Testis (tissue), 2 donors: ENCODE measurements at regions not wholly inside any gene's neighbourhood (a gene's known extent, or its start where the extent isn't known, plus 50 kb on each side); places are given as distances from the start of the nearest gene placed in this dataset.

ENCODE experiments used
- DNase-seq: peaks from one replicate; pipeline ENCODE4 v3.0.0-alpha.2; 2019
- H3K27ac ChIP-seq, 2 donors: fragments of 200-600 bp; sonication (generic); one replicate each; pipeline ENCODE4 v1.5.1; 2019
- H3K27me3 ChIP-seq: fragments of 200-600 bp; sonication (generic); one replicate; pipeline ENCODE4 v1.5.1; 2019
- H3K36me3 ChIP-seq: fragments of 200-600 bp; sonication (generic); one replicate; pipeline ENCODE4 v1.5.1; 2017; ENCODE audit warnings: low read depth; ENCODE audit errors: missing control alignments
- H3K4me1 ChIP-seq: fragments of 200-600 bp; sonication (generic); one replicate; pipeline ENCODE4 v1.5.1; 2019
- H3K4me3 ChIP-seq, 2 donors: fragments of 200-600 bp; sonication (generic); one replicate each; pipeline ENCODE4 v1.5.1; 2017 to 2019
- H3K9me3 ChIP-seq: fragments of 200-600 bp; sonication (generic); one replicate; pipeline ENCODE4 v1.5.1; 2017
- CTCF ChIP-seq, 3 experiments: fragments of 450-650 bp in 2 of 3; fragments of 200-600 bp in 1 of 3; sonication (generic) in 1 of 3; IDR thresholded peaks; one replicate each; pipeline ENCODE4 v1.5.1; 2016 to 2019; ENCODE audit warnings: antibody characterized with exemption in 3 of 3, mild to moderate bottlenecking in 2 of 3, moderate library complexity in 1 of 3
- POLR2A ChIP-seq: fragments of 450-650 bp; IDR thresholded peaks from one replicate; pipeline ENCODE4 v1.6.1; 2017; ENCODE audit warnings: antibody characterized with exemption, mild to moderate bottlenecking, moderate library complexity
- whole genome bisulfite sequencing, 2 donors: methylation state at CpG; one replicate each; pipeline ENCODE4 v1.1.5; 2018; 5-methylcytosine and 5-hydroxymethylcytosine counted together
- intact Hi-C: fragments of 100-400 bp; cut with DNase I; formaldehyde crosslinking; loops from one replicate; pipeline ENCODE4 v1.15.1; 2023; ENCODE audit warnings: low total_unique reads

DNA sequence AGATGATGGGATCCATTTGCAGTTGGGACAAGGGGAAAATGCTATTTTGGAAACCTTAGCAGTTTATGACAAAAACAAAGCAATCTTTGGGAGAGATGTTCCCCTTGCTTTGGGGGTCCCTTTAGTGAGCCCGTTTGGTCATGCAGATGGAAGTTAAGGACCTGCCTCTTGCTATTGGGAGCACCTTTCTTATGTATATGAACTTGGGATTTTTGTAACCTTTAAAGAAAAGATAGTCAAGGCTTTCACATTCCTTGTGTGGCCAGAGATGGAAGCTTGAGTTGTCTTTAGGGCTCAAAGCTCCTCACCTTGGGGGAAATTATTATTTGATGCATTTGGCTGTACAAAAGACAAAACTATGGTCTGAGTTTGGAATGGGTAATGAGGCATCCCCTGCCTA lies 179.0 kb upstream of the PLPP4 start:
- Histone ChIP-seq H3K9me3 (no peaks in the 10 kb centered on the region), H3K36me3 (no peaks in the 10 kb centered on the region), H3K4me1 (no peaks in the 10 kb centered on the region), H3K27ac (no peak overlapping the region), H3K4me3 (no peak overlapping the region), H3K27me3 (no peaks in the 10 kb centered on the region)
- WGBS, 2 donors, result 50 to 56% methylated on average over 1 of the region's 1 CpG
- intact Hi-C loops, result no loop called here
- TF ChIP-seq POLR2A (no peak), CTCF (IDR thresholded peaks at IDR 0.05) (no peak)
- DNase-seq, result no peak

GRCh38 chr10:120279196-120279595 lies 177.8 kb upstream of the PLPP4 start:
- 96 to 100% methylated on average over 1 of the region's 1 CpG for WGBS, 2 donors
- no peaks in the 10 kb centered on the region for H3K36me3 ChIP-seq
- no peaks in the 10 kb centered on the region for H3K4me1 ChIP-seq
- intact Hi-C loops, result no loop called here
- H3K9me3 ChIP-seq, result no peaks in the 10 kb centered on the region
- TF ChIP-seq CTCF (IDR thresholded peaks at IDR 0.05) (no peak), POLR2A (no peak)
- no peaks in the 10 kb centered on the region for H3K27me3 ChIP-seq
- no peak overlapping the region for H3K27ac ChIP-seq
- DNase-seq, result no peak
- H3K4me3 ChIP-seq, result no peak overlapping the region

DNA sequence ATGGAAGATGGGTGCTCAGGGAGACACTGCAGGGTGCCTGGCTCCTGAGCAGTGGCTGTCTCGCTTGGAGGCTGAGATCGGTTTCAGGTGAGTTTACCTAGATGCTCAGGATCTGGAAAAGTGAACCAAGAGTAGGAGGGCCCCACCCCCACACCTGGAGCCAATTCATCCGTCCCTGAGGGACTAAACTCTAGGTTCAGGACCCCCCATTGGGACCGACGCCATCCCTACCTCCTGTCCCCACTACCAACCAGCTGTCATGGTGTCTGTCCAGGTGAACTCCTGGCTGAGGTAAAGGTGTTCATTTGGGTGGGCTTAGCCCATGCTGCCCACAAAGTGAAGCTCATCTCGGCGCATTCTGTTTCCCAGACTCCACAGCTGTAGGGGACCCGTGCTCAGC lies 174.6 kb upstream of the PLPP4 start:
- intact Hi-C loops, result no loop called here
- Histone ChIP-seq H3K4me3 (no peak overlapping the region), H3K4me1 (no peaks in the 10 kb centered on the region), H3K36me3 (no peaks in the 10 kb centered on the region), H3K27ac (no peak overlapping the region), H3K9me3 (no peaks in the 10 kb centered on the region), H3K27me3 (no peaks in the 10 kb centered on the region)
- TF ChIP-seq CTCF (IDR thresholded peaks at IDR 0.05) (no peak), POLR2A (no peak)
- WGBS, 2 donors, result 85 to 89% methylated on average over 8 of the region's 8 CpGs
- DNase-seq, result no peak

DNA sequence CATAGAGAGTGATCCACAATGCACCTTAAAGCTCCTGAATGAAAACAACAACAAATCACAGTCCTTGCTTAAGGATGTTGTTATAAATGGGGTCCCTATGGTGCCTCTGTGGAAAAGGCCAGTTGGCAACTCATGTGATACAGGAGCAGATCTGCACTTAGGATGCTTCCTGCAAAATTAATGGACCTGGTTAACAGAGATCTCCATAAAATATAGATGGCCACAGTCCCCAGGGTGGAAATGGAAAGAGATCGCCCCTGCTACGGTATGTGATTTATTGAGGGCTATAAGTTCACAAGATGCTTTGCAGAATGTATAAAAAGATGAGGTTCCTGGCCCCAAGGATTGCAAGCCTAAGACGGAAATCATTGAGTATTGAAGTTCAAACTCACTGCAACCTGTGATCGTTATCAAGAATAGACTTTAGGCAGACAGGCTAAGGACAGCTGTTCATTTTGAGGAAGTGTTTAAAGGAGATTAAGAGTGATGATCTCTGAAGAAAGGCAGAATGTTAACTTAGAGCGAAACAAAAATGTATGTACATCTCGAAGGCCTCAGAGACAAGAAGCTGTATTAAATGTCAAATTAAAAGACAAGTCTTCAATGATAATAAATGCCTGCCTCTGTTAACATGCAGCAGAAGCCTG lies 174.1 kb upstream of the PLPP4 start:
- Histone ChIP-seq H3K27ac (no peak overlapping the region), H3K36me3 (no peaks in the 10 kb centered on the region), H3K9me3 (no peaks in the 10 kb centered on the region), H3K27me3 (no peaks in the 10 kb centered on the region), H3K4me3 (no peak overlapping the region), H3K4me1 (no peaks in the 10 kb centered on the region)
- DNase-seq, result no peak
- intact Hi-C loops, result no loop called here
- no peak for TF ChIP-seq CTCF (IDR thresholded peaks at IDR 0.05)
- no peak for TF ChIP-seq POLR2A
- 81 to 83% methylated on average over 6 of the region's 6 CpGs for WGBS, 2 donors

- intact Hi-C loops, result no loop called here
- Histone ChIP-seq H3K4me1 (no peaks in the 10 kb centered on the region), H3K9me3 (no peaks in the 10 kb centered on the region), H3K27me3 (no peaks in the 10 kb centered on the region), H3K4me3 (no peak overlapping the region), H3K36me3 (no peaks in the 10 kb centered on the region), H3K27ac (no peak overlapping the region)
- DNase-seq, result no peak
- no peak for TF ChIP-seq POLR2A
- no peak for TF ChIP-seq CTCF (IDR thresholded peaks at IDR 0.05)
- WGBS, 2 donors, result 83 to 92% methylated on average over 6 of the region's 6 CpGs
Measured at GRCh38 chr10:120285408-120285807, 171.6 kb upstream of the PLPP4 start.
